B cell (primary cell): ENCODE measurements at regions not wholly inside any gene's neighbourhood (a gene's known extent, or its start where the extent isn't known, plus 50 kb on each side); places are given as distances from the start of the nearest gene placed in this dataset.

Experiments
- EZH2 ChIP-seq: IDR thresholded peaks from 2 replicates; pipeline ENCODE4 v1.6.1; 2012; ENCODE audit warnings: borderline replicate concordance, low read depth, mild to moderate bottlenecking, moderate library complexity, low read length; ENCODE audit not compliant: insufficient read depth, poor library complexity, severe bottlenecking
- TF ChIP-seq, protein P1 (sequence below): fragments of 200-600 bp; IDR thresholded peaks from one replicate; pipeline ENCODE4 v1.8.0; 2022; ENCODE audit warnings: antibody characterized with exemption, mild to moderate bottlenecking

DNA sequence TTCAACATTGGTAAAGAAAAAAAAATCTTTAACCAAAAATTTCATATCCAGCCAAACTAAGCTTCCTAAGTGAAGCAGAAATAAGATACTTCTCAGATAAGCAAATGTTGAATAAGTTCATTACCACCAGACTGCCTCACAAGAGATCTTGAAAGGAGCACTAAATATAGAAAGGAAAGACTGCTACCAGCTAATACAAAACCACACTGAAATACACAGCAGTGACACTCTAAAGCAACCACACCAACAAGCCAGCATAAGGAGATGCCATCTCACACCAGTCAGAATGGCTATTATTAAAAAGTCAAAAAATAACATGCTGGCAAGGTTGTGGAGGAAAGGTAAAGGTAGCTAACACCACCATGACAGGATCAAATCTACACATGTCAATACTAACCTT is 74.0 kb upstream of the LHCGR start:
- TF ChIP-seq, protein P1, sequence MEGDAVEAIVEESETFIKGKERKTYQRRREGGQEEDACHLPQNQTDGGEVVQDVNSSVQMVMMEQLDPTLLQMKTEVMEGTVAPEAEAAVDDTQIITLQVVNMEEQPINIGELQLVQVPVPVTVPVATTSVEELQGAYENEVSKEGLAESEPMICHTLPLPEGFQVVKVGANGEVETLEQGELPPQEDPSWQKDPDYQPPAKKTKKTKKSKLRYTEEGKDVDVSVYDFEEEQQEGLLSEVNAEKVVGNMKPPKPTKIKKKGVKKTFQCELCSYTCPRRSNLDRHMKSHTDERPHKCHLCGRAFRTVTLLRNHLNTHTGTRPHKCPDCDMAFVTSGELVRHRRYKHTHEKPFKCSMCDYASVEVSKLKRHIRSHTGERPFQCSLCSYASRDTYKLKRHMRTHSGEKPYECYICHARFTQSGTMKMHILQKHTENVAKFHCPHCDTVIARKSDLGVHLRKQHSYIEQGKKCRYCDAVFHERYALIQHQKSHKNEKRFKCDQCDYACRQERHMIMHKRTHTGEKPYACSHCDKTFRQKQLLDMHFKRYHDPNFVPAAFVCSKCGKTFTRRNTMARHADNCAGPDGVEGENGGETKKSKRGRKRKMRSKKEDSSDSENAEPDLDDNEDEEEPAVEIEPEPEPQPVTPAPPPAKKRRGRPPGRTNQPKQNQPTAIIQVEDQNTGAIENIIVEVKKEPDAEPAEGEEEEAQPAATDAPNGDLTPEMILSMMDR, result no peak
- TF ChIP-seq EZH2, result no peak
